GM18505 (cell line): ENCODE measurements at regions not wholly inside any gene's neighbourhood (a gene's known extent, or its start where the extent isn't known, plus 50 kb on each side); places are given as distances from the start of the nearest gene placed in this dataset.

Experiments used
- ATAC-seq: cut with Tn5 transposase; IDR thresholded peaks from one replicate; pipeline ENCODE4 v1.9.1; 2021; ENCODE audit not compliant: unreplicated experiment
- POLR2A ChIP-seq: IDR thresholded peaks from 4 replicates; pipeline ENCODE4 v1.6.1; 2011; ENCODE audit warnings: borderline replicate concordance; ENCODE audit not compliant: insufficient read depth, insufficient read length; ENCODE audit errors: extremely low read depth

DNA sequence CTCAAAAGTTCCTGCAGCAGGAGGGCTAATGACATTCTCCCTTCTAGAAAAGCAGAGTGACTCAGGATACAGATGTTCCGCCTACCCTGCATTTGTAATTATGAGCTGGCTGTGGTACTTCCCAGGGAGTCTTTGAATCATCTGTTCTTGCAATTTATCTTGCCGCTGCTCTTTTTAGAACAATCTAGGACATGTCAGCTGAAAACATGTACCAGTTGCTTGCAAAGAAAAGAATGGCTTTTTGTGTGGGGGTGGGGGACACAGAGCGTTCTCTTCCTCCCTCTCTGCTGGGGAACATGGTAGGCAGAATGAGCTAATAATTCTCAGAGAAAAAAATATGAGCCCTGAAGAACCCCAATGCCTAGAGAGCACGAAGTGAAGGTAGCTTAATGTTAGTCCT lies 51.7 kb upstream of the TUT7 start:
- TF ChIP-seq POLR2A = no peak
- no peak for ATAC-seq

DNA sequence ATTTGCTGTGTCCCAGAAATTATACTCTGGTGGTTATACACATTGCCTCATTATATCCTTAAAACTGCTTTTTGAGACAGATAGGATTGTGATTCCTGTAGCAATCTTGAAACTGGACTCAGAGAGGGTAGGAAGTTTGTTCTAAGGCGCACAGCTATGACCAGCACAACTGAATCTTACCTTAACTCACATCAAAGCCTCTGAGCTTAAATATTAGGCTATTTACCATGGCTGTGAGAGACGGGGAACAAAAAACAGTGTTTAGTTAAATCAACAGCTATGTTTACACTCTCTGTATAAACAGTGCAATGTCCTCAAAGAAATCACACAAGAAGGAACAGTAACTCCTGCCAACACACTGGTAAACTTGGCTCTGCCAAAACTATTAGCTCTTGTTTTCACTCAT lies 50.9 kb upstream of the TUT7 start:
- no peak for ATAC-seq
- TF ChIP-seq POLR2A = no peak
